HG02981 (cell line): ENCODE measurements at regions not wholly inside any gene's neighbourhood (a gene's known extent, or its start where the extent isn't known, plus 50 kb on each side); places are given as distances from the start of the nearest gene placed in this dataset.

Experiments used
- ATAC-seq: cut with Tn5 transposase; IDR thresholded peaks from one replicate; pipeline ENCODE4 v1.9.1; 2021; ENCODE audit warnings: mild to moderate bottlenecking, moderate library complexity; ENCODE audit not compliant: unreplicated experiment

- ATAC-seq = no peak
Observed at GRCh38 chr2:34371711-34372110, 772.6 kb upstream of the FAM98A start.

GRCh38 chr2:34368304-34368703, 769.2 kb upstream of the FAM98A start:
- ATAC-seq = no peak

GRCh38 chr2:34365932-34366331, 766.8 kb upstream of the FAM98A start:
- no peak for ATAC-seq

- ATAC-seq = no peak
Observed at GRCh38 chr2:34365512-34365911, 766.4 kb upstream of the FAM98A start.

- no peak for ATAC-seq
Observed at GRCh38 chr2:34353509-34354113, 754.5 kb upstream of the FAM98A start.

GRCh38 chr2:34349527-34349926, 750.4 kb upstream of the FAM98A start:
- ATAC-seq = no peak

- ATAC-seq = no peak
Observed at GRCh38 chr2:34345030-34345429, 745.9 kb upstream of the FAM98A start.

GRCh38 chr2:34340307-34340706, 741.2 kb upstream of the FAM98A start:
- ATAC-seq = no peak

GRCh38 chr2:34337735-34338134, 738.6 kb upstream of the FAM98A start:
- ATAC-seq = no peak

GRCh38 chr2:34332813-34333212, 733.7 kb upstream of the FAM98A start:
- ATAC-seq = no peak

- no peak for ATAC-seq
Observed at GRCh38 chr2:34320056-34320455, 721.0 kb upstream of the FAM98A start.

GRCh38 chr2:34317797-34318196, 718.7 kb upstream of the FAM98A start:
- no peak for ATAC-seq

GRCh38 chr2:34316788-34317187, 717.7 kb upstream of the FAM98A start:
- ATAC-seq = no peak

- no peak for ATAC-seq
Observed at GRCh38 chr2:34311816-34312215, 712.7 kb upstream of the FAM98A start.

GRCh38 chr2:34308140-34308539, 709.0 kb upstream of the FAM98A start:
- ATAC-seq = no peak

GRCh38 chr2:34307636-34308035, 708.5 kb upstream of the FAM98A start:
- ATAC-seq = no peak

GRCh38 chr2:34306745-34307144, 707.6 kb upstream of the FAM98A start:
- no peak for ATAC-seq

- no peak for ATAC-seq
Observed at GRCh38 chr2:34305587-34305986, 706.5 kb upstream of the FAM98A start.

GRCh38 chr2:34294961-34295360, 695.9 kb upstream of the FAM98A start:
- no peak for ATAC-seq

- peak; percentile 82 for ATAC-seq
Observed at GRCh38 chr2:34291076-34291475, 692.0 kb upstream of the FAM98A start.

- ATAC-seq = no peak
Observed at GRCh38 chr2:34288016-34288415, 688.9 kb upstream of the FAM98A start.

- ATAC-seq = no peak
Observed at GRCh38 chr2:34280606-34281005, 681.5 kb upstream of the FAM98A start.

GRCh38 chr2:34266908-34267697, 668.0 kb upstream of the FAM98A start:
- peak; percentile 81 for ATAC-seq
